ENCODE measurements at regions not wholly inside any gene's neighbourhood (a gene's known extent, or its start where the extent isn't known, plus 50 kb on each side); places are given as distances from the start of the nearest gene placed in this dataset.

DNA sequence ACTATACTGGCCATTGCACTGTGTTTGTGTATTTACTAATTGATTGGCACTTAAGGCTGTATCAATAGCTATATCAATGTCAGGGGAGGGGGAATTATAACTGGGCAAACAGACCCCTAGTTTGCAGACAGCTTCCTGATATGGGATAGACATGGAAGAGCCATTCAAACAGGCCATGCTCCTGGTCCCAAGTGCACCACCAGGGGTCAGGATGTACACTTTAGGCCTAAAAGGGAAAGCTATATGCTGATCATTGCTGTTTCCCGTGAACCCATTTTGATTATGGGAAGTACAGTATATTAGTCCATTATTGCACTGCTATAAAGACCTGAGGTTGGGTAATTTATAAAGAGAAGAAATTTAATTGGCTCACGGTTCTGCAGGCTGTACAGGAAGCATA, 124.9 kb upstream of the BACE2 start:
- peaks cover 0 to 4% (median 2%) of the 10 kb centered on the region in 4 experiments; a peak in 4 of 7 replicates for H3K4me1 ChIP-seq (replicated peaks in 1 of 4; ENCODE audit: control insufficient read depth in 3 of 4, insufficient read depth in 4 of 4, low read length in 3 of 4)
- POLR2A ChIA-PET (ENCODE audit: partially characterized antibody), result no interaction called here
- H4K20me1 ChIP-seq (replicated peaks in 1 of 2; ENCODE audit: control insufficient read depth in 1 of 2, insufficient read depth in 2 of 2, low read length in 2 of 2), result no peaks in the 10 kb centered on the region
- H3K4ac ChIP-seq (replicated peaks; ENCODE audit: insufficient read length, low read depth, low read length), result no peak overlapping the region
- H3K9me3 ChIP-seq (ENCODE audit: insufficient read depth in 2 of 2, low read depth in 1 of 2, low read length in 1 of 2), result no peaks in the 10 kb centered on the region
- 94% methylated on average over 2 of the region's 2 CpGs; no CpG with 5 or more reads in 1 of the 2 experiments for WGBS, 2 experiments (ENCODE audit: extremely low coverage in 1 of 2, insufficient coverage in 1 of 2, insufficient read length in 1 of 2, insufficient replicate concordance in 2 of 2, low coverage in 1 of 2, low lambda C conversion rate in 2 of 2, missing lambda C conversion rate in 1 of 2)
- H2BK5ac ChIP-seq (ENCODE audit: low read depth, low read length), result no peak overlapping the region
- H2AFZ ChIP-seq (ENCODE audit: low read length), result no peak overlapping the region
- no peak for DNase-seq (ENCODE audit: low read depth in 1 of 2, low spot score in 2 of 2)
- no peak overlapping the region for H2AK5ac ChIP-seq (ENCODE audit: low read depth, low read length)
- no peak overlapping the region for H4K91ac ChIP-seq (replicated peaks; ENCODE audit: insufficient read length, low read length)
- H3K27me3 ChIP-seq (replicated peaks in 1 of 4; ENCODE audit: control insufficient read depth in 3 of 4, extremely low read depth in 1 of 4, insufficient read depth in 3 of 4, low read length in 3 of 4), result no peaks in the 10 kb centered on the region
- 0 out of 2 replicates have a peak, but pooled peaks cover 2% of the 10 kb centered on the region for H3K23me2 ChIP-seq (ENCODE audit: low read depth, low read length)
- no peak overlapping the region for H3K56ac ChIP-seq (replicated peaks; ENCODE audit: insufficient read length, low read depth, low read length)
- no peak overlapping the region for H4K8ac ChIP-seq (ENCODE audit: extremely low read depth, insufficient read depth, low read length)
- no peak overlapping the region for H2BK12ac ChIP-seq (ENCODE audit: low read depth, low read length)
- no peaks in the 10 kb centered on the region for H3K79me1 ChIP-seq (ENCODE audit: low read depth, low read length)
- no peak overlapping the region for H3K4me2 ChIP-seq (ENCODE audit: insufficient read depth in 1 of 2, low read depth in 2 of 2, low read length in 2 of 2)
- H4K5ac ChIP-seq (ENCODE audit: insufficient read length, low read depth, low read length), result no peak overlapping the region
- H3K4me3 ChIP-seq (ENCODE audit: extremely low read depth in 1 of 4, insufficient read depth in 2 of 4, low read depth in 3 of 4, low read length in 4 of 4), result no peak overlapping the region
- no peak overlapping the region for H2BK20ac ChIP-seq (ENCODE audit: low read length)
- no peak overlapping the region for H3K23ac ChIP-seq (ENCODE audit: insufficient read length)
- peak; percentile 24 for FAIRE-seq
- no peak overlapping the region for H2BK15ac ChIP-seq (ENCODE audit: low read length)
- H3K36me3 ChIP-seq (ENCODE audit: control insufficient read depth in 2 of 4, insufficient read depth in 4 of 4, low read length in 3 of 4), result no peaks in the 10 kb centered on the region
- no peaks in the 10 kb centered on the region for H3K79me2 ChIP-seq (ENCODE audit: control insufficient read depth in 1 of 2, insufficient read depth in 2 of 2, low read length in 2 of 2)
- H3K27ac ChIP-seq (ENCODE audit: low read depth, low read length), result no peak overlapping the region
- no peak overlapping the region for H3K14ac ChIP-seq (ENCODE audit: insufficient read length)
- TF ChIP-seq RAD21 (IDR thresholded peaks at IDR 0.05 in 1 of 2, conservative IDR thresholded peaks at IDR 0.05 in 1 of 2; ENCODE audit: low read depth in 2 of 2, low read length in 2 of 2) (peak in 1 of 2 experiments; percentile 21; a peak in 1 of 4 replicates), CTCF (IDR thresholded peaks at IDR 0.05; ENCODE audit: control extremely low read depth in 1 of 3, insufficient read depth in 1 of 3, low read depth in 1 of 3, low read length in 3 of 3) (peak; percentile 26 to 55 (median 37); a peak in 3 of 4 replicates), BCL11A (IDR thresholded peaks at IDR 0.05; ENCODE audit: low read depth in 2 of 2, low read length in 2 of 2) (no peak)
- no peak overlapping the region for H2BK120ac ChIP-seq (replicated peaks; ENCODE audit: low read depth, low read length)
- H3K9ac ChIP-seq (replicated peaks in 1 of 4; ENCODE audit: extremely low read depth in 1 of 4, low read depth in 3 of 4, low read length in 3 of 4), result no peak overlapping the region
- H3K18ac ChIP-seq (ENCODE audit: extremely low read depth, low read length), result no peak overlapping the region
- CTCF ChIA-PET (ENCODE audit: partially characterized antibody), result interaction anchor here (0.5 to 1.8 kb wide), 16 partner anchors 15 to 576 kb away, joined by 3 to 8 read pairs (median 4); no protein-coding TSS in a partner anchor

Measured in H1 (cell line).